Tibial nerve (tissue), 4 donors: ENCODE measurements at regions not wholly inside any gene's neighbourhood (a gene's known extent, or its start where the extent isn't known, plus 50 kb on each side); places are given as distances from the start of the nearest gene placed in this dataset.

ENCODE experiments used
- DNase-seq, 2 donors: peaks; one replicate each; pipeline ENCODE4 v3.0.0-alpha.2; 2019; ENCODE audit warnings: low spot score in 2 of 2
- H3K27ac ChIP-seq, 4 donors: fragments of 200-600 bp; sonication (generic) in 3 of 4; one replicate each; pipeline ENCODE4 v1.5.1; 2017 to 2019; ENCODE audit warnings: mild to moderate bottlenecking in 1 of 4
- H3K27me3 ChIP-seq, 2 donors: fragments of 200-600 bp; sonication (generic) in 1 of 2; one replicate each; pipeline versions ENCODE4 v1.5.1 to v1.6.0; 2017 to 2019
- H3K36me3 ChIP-seq, 3 donors: fragments of 200-600 bp; sonication (generic); one replicate each; pipeline ENCODE4 v1.5.1; 2018 to 2019
- H3K4me1 ChIP-seq, 4 donors: fragments of 200-600 bp; sonication (generic) in 3 of 4; one replicate each; pipeline ENCODE4 v1.5.1; 2017 to 2019
- H3K4me3 ChIP-seq, 4 donors: fragments of 200-600 bp; sonication (generic) in 3 of 4; one replicate each; pipeline ENCODE4 v1.5.1; 2017 to 2019; ENCODE audit warnings: mild to moderate bottlenecking in 1 of 4, moderate library complexity in 1 of 4
- H3K9me3 ChIP-seq, 4 donors: fragments of 200-600 bp; sonication (generic) in 3 of 4; one replicate each; pipeline ENCODE4 v1.5.1; 2017 to 2019
- EP300 ChIP-seq, 2 donors: sonication (generic); formaldehyde crosslinking; IDR thresholded peaks; one replicate each; pipeline ENCODE4 v1.6.1; 2017; ENCODE audit warnings: antibody characterized with exemption in 2 of 2, mild to moderate bottlenecking in 1 of 2
- POLR2A ChIP-seq, 2 donors: fragments of 450-650 bp; IDR thresholded peaks; one replicate each; pipeline ENCODE4 v1.6.1; 2017; ENCODE audit warnings: antibody characterized with exemption in 2 of 2, mild to moderate bottlenecking in 2 of 2, moderate library complexity in 2 of 2
- WGBS, 2 donors: methylation state at CpG; one replicate each; pipeline ENCODE4 v1.1.5; 2018; 5-methylcytosine and 5-hydroxymethylcytosine counted together
- TF ChIP-seq, protein P1 (sequence below), 5 experiments: fragments of 200-600 bp in 3 of 5; fragments of 450-650 bp in 2 of 5; sonication (generic) in 3 of 5; IDR thresholded peaks; one replicate each; pipeline ENCODE4 v1.5.1; 2016 to 2019; ENCODE audit warnings: antibody characterized with exemption in 5 of 5, mild to moderate bottlenecking in 3 of 5, moderate library complexity in 2 of 5

DNA sequence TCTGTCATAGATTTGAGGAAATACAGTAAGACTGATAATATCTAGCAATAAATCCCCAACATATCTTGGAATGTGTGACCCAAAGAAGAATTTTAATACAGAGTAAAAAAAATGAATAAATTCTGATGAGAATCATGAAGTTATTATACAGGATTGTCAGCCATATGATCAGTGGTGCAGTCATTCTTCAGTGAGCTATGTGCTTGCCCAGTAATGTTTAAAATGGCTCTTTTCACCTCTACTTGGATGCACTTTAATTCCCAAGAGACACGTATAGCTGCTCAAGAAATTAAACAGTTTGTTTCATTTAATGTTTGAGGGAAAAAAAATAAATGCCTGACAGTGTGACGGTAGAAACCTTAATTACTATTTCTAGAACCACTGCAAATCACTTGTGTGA lies 215.3 kb upstream of the FAM174A start:
- H3K4me1 ChIP-seq = no peaks in the 10 kb centered on the region
- no peaks in the 10 kb centered on the region for H3K27me3 ChIP-seq
- peaks cover 0 to 2% (median 0%) of the 10 kb centered on the region in 4 donors for H3K9me3 ChIP-seq
- H3K4me3 ChIP-seq = no peak overlapping the region
- no peaks in the 10 kb centered on the region for H3K36me3 ChIP-seq
- 51 to 58% methylated on average over 2 of the region's 2 CpGs for WGBS, 2 donors
- no peak for DNase-seq
- no peak overlapping the region for H3K27ac ChIP-seq
- no peak for TF ChIP-seq EP300 (IDR thresholded peaks at IDR 0.05)
- TF ChIP-seq, protein P1, sequence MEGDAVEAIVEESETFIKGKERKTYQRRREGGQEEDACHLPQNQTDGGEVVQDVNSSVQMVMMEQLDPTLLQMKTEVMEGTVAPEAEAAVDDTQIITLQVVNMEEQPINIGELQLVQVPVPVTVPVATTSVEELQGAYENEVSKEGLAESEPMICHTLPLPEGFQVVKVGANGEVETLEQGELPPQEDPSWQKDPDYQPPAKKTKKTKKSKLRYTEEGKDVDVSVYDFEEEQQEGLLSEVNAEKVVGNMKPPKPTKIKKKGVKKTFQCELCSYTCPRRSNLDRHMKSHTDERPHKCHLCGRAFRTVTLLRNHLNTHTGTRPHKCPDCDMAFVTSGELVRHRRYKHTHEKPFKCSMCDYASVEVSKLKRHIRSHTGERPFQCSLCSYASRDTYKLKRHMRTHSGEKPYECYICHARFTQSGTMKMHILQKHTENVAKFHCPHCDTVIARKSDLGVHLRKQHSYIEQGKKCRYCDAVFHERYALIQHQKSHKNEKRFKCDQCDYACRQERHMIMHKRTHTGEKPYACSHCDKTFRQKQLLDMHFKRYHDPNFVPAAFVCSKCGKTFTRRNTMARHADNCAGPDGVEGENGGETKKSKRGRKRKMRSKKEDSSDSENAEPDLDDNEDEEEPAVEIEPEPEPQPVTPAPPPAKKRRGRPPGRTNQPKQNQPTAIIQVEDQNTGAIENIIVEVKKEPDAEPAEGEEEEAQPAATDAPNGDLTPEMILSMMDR (IDR thresholded peaks at IDR 0.05) = no peak

DNA sequence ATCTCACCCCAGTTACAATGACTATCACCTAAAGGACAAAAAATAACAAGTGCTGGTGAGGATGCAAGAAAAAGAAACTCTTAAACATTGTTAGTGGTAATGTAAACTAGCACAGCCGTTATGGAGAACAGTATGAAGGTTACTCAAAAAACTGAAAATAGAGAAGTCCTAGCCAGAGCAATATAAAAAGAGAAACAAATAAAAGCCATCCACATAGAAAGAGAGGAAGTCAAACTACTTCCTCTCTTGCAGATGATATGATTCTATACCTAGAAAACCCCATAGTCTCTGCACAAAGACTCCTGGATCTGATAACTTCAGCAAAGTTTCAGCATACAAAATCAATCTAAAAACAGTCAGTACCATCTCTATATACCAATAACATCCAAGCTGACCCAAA lies 221.5 kb upstream of the FAM174A start:
- Histone ChIP-seq H3K27me3 (no peaks in the 10 kb centered on the region), H3K4me3 (no peak overlapping the region), H3K9me3 (peaks cover 0 to 4% (median 0%) of the 10 kb centered on the region in 4 donors), H3K36me3 (no peaks in the 10 kb centered on the region), H3K27ac (no peak overlapping the region), H3K4me1 (no peaks in the 10 kb centered on the region)
- TF ChIP-seq EP300 (IDR thresholded peaks at IDR 0.05) (no peak), POLR2A (IDR thresholded peaks at IDR 0.05) (no peak)
- no peak for DNase-seq
- WGBS, 2 donors = 56 to 68% methylated on average over 1 of the region's 1 CpG

DNA sequence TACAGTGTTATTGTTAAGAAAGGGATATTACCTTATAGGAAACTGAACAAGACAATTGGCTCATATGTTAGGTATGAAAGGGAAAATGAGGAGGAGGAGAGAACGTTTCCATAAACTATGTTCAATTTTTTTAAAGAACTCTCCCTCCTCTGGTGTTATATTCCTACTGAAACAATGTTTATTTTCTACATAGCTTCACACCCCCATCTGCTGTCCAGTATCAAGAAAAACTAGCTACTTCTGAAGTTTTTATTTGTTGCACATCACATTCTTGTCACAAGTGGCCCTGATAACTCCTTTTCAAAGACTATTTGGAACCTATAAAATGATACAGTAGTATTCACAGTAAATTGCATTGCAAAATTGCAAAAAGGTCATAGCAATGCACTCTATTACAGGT lies 223.4 kb upstream of the FAM174A start:
- Histone ChIP-seq H3K9me3 (peaks cover 0 to 4% (median 0%) of the 10 kb centered on the region in 4 donors), H3K27ac (no peak overlapping the region), H3K4me3 (no peak overlapping the region), H3K27me3 (no peaks in the 10 kb centered on the region), H3K36me3 (no peaks in the 10 kb centered on the region), H3K4me1 (no peaks in the 10 kb centered on the region)
- no peak for DNase-seq
- 10 to 12% methylated on average over 1 of the region's 1 CpG for WGBS, 2 donors
- TF ChIP-seq EP300 (IDR thresholded peaks at IDR 0.05) (no peak), POLR2A (IDR thresholded peaks at IDR 0.05) (no peak)
- TF ChIP-seq, protein P1 (IDR thresholded peaks at IDR 0.05) = no peak

DNA sequence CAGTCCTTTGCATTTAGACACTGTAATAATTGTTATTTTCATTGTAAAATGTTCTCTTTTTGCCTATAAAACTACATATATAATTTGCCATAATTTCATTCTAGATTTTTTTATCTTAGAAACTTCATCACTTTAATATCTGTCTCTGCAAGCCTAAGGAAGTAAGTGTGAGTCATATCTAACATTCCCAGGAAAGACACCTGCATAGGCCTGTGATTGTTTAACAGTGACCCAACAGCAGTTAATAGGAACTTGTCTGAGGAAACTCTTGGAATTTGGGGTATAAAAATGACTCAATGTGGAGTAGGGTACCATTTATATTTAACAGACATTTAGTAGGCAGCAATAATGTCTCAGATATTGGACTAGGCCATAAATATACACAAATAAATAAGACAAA lies 229.2 kb upstream of the FAM174A start:
- Histone ChIP-seq H3K4me3 (no peak overlapping the region), H3K27me3 (no peaks in the 10 kb centered on the region), H3K36me3 (no peaks in the 10 kb centered on the region), H3K4me1 (no peaks in the 10 kb centered on the region), H3K27ac (no peak overlapping the region), H3K9me3 (no peaks in the 10 kb centered on the region)
- no peak for DNase-seq
- TF ChIP-seq POLR2A (IDR thresholded peaks at IDR 0.05) = no peak
- TF ChIP-seq, protein P1 (IDR thresholded peaks at IDR 0.05) = no peak
- no peak for TF ChIP-seq EP300 (IDR thresholded peaks at IDR 0.05)

DNA sequence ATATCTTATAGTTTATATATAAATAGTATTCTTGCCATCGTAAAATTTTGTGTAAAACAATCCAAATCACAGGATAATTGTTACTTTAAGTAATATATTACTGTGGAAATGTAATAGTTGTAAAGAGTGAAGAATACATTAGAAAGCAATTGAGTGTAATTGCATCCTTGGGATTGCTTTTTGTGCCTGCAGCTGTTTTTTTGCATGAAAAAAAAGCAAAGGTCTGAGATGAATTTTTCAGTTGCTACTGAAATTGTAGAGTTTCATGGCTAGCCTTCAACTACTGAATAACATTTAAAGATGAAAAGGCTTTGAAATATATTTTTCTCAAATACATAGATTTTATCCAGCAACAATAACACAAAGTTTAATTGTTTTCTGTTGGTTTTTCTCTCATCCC lies 232.0 kb upstream of the FAM174A start:
- DNase-seq = no peak
- TF ChIP-seq, protein P1 (IDR thresholded peaks at IDR 0.05) = no peak
- no peak for TF ChIP-seq POLR2A (IDR thresholded peaks at IDR 0.05)
- TF ChIP-seq EP300 (IDR thresholded peaks at IDR 0.05) = no peak
- WGBS, 2 donors = 46 to 65% methylated on average over 1 of the region's 1 CpG
- H3K4me1 ChIP-seq = no peaks in the 10 kb centered on the region
- H3K36me3 ChIP-seq = no peaks in the 10 kb centered on the region
- no peak overlapping the region for H3K27ac ChIP-seq
- no peaks in the 10 kb centered on the region for H3K27me3 ChIP-seq
- no peaks in the 10 kb centered on the region for H3K9me3 ChIP-seq
- no peak overlapping the region for H3K4me3 ChIP-seq

DNA sequence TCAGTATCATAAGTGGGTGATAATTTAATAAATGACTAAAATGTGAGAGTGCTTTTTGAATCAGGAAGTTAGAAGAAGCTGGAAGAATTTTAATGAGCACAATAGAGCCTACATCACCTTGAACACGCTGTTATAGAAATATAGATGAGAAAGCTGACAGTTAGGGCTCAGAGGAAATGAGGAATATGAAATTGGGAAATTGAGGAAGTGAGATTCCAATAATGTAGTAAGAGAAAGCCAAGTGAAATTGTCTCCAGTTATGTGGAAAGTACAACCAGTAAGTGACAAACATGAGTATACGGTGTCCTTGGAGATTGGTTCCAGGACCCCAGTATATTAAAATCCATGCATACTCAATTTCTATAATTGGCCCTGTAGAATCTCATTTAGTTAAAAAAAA lies 235.9 kb upstream of the FAM174A start:
- DNase-seq = no peak
- Histone ChIP-seq H3K9me3 (no peaks in the 10 kb centered on the region), H3K27me3 (no peaks in the 10 kb centered on the region), H3K4me3 (no peak overlapping the region), H3K36me3 (no peaks in the 10 kb centered on the region), H3K4me1 (no peaks in the 10 kb centered on the region), H3K27ac (no peak overlapping the region)
- 79 to 83% methylated on average over 2 of the region's 2 CpGs for WGBS, 2 donors
- TF ChIP-seq POLR2A (IDR thresholded peaks at IDR 0.05) = no peak
- TF ChIP-seq EP300 (IDR thresholded peaks at IDR 0.05) = no peak
- TF ChIP-seq, protein P1 (IDR thresholded peaks at IDR 0.05) = no peak
